ENCODE measurements at regions not wholly inside any gene's neighbourhood (a gene's known extent, or its start where the extent isn't known, plus 50 kb on each side); places are given as distances from the start of the nearest gene placed in this dataset.

DNA sequence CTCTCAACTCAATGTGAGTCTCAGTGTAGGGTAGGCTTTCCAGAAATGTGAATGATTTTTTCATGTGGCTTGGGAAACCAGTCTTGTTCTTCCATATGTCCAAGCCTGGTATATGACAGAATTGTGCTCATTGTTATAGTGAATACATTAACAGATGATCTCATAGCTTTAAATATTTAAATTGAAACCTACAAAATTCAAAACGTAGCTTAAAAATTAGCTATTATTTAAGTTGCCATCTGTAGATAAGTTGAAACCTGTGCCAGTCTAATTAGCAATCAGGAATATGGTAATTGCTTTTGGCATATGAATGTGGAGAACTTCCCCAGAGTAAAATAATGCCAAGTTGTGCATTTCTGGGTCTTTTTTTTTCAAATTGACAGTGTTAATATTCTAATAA lies 891.6 kb upstream of the SEL1L start:
- intact Hi-C loops (cut with DNase I), result no loop called here
- no peak for DNase-seq
- no peak overlapping the region for H3K9ac ChIP-seq (ENCODE audit: low read depth in 2 of 2, low read length in 2 of 2)
- no peaks in the 10 kb centered on the region for H3K4me1 ChIP-seq
- H3K27me3 ChIP-seq, result no peaks in the 10 kb centered on the region
- TF ChIP-seq, protein P1, sequence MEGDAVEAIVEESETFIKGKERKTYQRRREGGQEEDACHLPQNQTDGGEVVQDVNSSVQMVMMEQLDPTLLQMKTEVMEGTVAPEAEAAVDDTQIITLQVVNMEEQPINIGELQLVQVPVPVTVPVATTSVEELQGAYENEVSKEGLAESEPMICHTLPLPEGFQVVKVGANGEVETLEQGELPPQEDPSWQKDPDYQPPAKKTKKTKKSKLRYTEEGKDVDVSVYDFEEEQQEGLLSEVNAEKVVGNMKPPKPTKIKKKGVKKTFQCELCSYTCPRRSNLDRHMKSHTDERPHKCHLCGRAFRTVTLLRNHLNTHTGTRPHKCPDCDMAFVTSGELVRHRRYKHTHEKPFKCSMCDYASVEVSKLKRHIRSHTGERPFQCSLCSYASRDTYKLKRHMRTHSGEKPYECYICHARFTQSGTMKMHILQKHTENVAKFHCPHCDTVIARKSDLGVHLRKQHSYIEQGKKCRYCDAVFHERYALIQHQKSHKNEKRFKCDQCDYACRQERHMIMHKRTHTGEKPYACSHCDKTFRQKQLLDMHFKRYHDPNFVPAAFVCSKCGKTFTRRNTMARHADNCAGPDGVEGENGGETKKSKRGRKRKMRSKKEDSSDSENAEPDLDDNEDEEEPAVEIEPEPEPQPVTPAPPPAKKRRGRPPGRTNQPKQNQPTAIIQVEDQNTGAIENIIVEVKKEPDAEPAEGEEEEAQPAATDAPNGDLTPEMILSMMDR (IDR thresholded peaks at IDR 0.05), result no peak
- H3K9me3 ChIP-seq, result no peaks in the 10 kb centered on the region
- H3K27ac ChIP-seq, result no peak overlapping the region
- no peak overlapping the region for H3K4me3 ChIP-seq
- H3K36me3 ChIP-seq, result no peaks in the 10 kb centered on the region

DNA sequence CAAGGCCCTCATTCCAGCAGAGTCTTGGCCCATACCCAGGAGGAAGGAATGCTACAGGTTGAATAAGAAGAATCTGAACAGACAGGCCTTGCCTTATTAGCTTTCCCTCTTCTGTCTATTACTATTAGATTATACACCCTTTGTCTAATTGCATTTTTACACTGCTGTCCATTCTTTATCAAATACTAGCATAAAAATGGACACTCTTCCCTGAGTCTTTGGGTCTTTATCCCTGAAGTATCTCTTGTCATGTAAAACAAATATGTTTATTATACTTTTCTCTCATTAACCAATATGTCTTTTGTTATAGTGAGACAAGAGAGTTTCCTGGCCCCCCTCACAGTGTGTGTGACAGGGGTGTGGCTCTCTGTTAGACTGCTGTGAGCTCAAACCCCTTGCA lies 897.4 kb upstream of the SEL1L start:
- H3K9me3 ChIP-seq, result no peaks in the 10 kb centered on the region
- H3K27me3 ChIP-seq, result no peaks in the 10 kb centered on the region
- H3K9ac ChIP-seq (ENCODE audit: low read depth in 2 of 2, low read length in 2 of 2), result no peak overlapping the region
- TF ChIP-seq, protein P1 (IDR thresholded peaks at IDR 0.05), result no peak
- intact Hi-C loops (cut with DNase I), result no loop called here
- H3K27ac ChIP-seq, result no peak overlapping the region
- no peaks in the 10 kb centered on the region for H3K36me3 ChIP-seq
- no peaks in the 10 kb centered on the region for H3K4me1 ChIP-seq
- H3K4me3 ChIP-seq, result no peak overlapping the region
- no peak for DNase-seq

DNA sequence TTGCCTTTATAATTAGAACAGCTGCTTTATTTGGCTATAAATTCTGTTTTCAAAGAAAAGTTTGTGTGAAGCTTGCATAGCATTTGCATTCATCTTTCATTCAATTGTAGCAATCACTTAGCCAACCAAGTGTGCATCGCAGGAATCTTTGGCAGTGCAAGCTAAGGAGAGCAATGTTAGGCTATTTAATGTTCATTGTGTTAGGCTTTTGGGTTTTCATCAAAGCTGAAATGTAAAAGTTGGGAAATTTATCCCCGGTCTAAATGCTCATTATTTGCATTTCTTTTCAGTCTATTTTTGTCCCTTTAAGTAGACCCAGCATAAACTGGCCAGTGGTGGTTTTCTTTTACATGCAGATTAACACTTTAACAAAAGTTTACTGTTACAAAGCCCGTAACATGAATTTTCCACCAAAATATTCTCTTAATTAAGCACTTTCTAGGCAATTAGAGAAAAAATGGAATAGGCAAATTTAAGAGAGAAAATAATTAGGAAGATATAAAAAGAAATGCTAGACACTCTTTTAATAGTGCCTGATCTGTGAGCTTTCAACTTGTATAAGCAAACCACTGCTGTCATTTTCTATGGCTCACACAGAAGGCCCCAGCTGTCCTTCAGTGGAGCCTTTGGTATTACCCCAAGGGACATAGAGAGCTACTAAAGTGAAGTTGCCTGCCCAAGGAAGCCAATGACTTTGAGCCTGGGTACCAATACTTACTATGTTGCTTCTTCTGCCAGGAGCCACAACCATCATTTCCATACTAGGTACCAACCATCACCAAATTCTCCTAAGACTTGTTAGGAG lies 898.9 kb upstream of the SEL1L start:
- H3K36me3 ChIP-seq, result no peaks in the 10 kb centered on the region
- no peak overlapping the region for H3K27ac ChIP-seq
- no peak overlapping the region for H3K9ac ChIP-seq (ENCODE audit: low read depth in 2 of 2, low read length in 2 of 2)
- no peaks in the 10 kb centered on the region for H3K27me3 ChIP-seq
- no peak overlapping the region for H3K4me3 ChIP-seq
- intact Hi-C loops (cut with DNase I), result no loop called here
- H3K4me1 ChIP-seq, result no peaks in the 10 kb centered on the region
- TF ChIP-seq, protein P1 (IDR thresholded peaks at IDR 0.05), result no peak
- H3K9me3 ChIP-seq, result no peaks in the 10 kb centered on the region
- no peak for DNase-seq

DNA sequence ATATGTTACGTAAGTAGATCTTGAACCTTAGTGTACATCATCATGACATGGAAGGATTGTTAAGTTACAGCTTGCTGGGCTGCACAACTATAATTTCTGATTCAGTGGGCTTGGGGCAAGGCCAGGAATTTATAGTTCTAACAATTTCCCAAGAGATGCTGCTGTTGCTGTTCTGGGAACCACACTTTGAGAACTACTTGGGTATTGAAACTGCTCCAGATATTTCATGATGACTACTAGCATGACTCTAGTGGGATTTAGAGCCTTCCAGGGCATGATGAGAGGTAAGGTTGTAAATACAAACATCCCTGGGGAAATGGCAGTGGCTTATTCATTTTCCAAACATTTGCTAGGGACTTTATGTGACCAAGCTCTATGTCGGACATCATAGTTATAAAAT lies 904.8 kb upstream of the SEL1L start:
- Histone ChIP-seq H3K27ac (no peak overlapping the region), H3K4me1 (no peaks in the 10 kb centered on the region), H3K27me3 (no peaks in the 10 kb centered on the region), H3K36me3 (no peaks in the 10 kb centered on the region), H3K9me3 (no peaks in the 10 kb centered on the region), H3K4me3 (no peak overlapping the region), H3K9ac (ENCODE audit: low read depth in 2 of 2, low read length in 2 of 2) (no peak overlapping the region)
- intact Hi-C loops (cut with DNase I), result no loop called here
- DNase-seq, result no peak
- TF ChIP-seq, protein P1 (IDR thresholded peaks at IDR 0.05), result no peak

DNA sequence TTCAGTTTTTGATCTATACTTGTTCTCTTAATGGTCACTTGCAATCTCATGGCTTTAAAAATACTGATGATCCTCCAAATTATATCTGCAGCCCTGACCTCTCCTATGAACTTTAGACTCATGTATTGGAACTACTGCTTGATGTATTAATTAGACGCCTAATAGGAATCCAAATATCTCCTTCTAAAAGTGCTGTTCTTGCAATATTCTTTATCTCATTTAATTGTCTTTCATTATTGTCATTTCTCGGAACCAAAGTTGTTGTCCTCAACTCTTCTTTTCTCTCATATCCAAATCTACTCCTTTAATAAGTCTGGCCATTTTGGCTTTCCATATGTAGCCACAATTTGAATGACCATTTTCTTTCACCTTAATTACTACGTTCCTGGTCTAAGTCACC lies 907.6 kb upstream of the SEL1L start:
- no peak overlapping the region for H3K9ac ChIP-seq (ENCODE audit: low read depth in 2 of 2, low read length in 2 of 2)
- TF ChIP-seq, protein P1 (IDR thresholded peaks at IDR 0.05), result no peak
- H3K9me3 ChIP-seq, result no peaks in the 10 kb centered on the region
- H3K4me1 ChIP-seq, result no peaks in the 10 kb centered on the region
- no peak for DNase-seq
- intact Hi-C loops (cut with DNase I), result no loop called here
- no peak overlapping the region for H3K27ac ChIP-seq
- H3K27me3 ChIP-seq, result no peaks in the 10 kb centered on the region
- H3K4me3 ChIP-seq, result no peak overlapping the region
- no peaks in the 10 kb centered on the region for H3K36me3 ChIP-seq
